ENCODE measurements at regions not wholly inside any gene's neighbourhood (a gene's known extent, or its start where the extent isn't known, plus 50 kb on each side); places are given as distances from the start of the nearest gene placed in this dataset.

DNA sequence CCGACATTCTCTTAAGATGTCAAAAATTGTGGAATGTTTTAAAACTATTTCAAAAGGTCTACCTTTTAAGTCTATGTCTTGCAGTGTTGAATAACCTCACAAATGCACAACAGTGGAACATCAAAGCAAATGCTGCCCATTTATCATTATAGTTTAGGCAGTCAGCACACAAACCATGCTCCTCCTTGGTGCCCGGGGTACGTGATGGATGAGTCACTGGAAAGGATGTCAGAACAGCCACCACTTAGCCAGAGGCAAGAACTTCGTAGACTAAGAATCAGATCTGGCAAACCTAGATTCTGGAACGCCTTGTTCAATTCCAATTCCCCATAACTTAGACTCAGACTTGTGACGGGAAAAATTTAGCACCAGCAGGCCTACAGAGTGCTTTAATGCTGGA lies 343.6 kb downstream of the FGF9 start:
- TF ChIP-seq, protein P1, sequence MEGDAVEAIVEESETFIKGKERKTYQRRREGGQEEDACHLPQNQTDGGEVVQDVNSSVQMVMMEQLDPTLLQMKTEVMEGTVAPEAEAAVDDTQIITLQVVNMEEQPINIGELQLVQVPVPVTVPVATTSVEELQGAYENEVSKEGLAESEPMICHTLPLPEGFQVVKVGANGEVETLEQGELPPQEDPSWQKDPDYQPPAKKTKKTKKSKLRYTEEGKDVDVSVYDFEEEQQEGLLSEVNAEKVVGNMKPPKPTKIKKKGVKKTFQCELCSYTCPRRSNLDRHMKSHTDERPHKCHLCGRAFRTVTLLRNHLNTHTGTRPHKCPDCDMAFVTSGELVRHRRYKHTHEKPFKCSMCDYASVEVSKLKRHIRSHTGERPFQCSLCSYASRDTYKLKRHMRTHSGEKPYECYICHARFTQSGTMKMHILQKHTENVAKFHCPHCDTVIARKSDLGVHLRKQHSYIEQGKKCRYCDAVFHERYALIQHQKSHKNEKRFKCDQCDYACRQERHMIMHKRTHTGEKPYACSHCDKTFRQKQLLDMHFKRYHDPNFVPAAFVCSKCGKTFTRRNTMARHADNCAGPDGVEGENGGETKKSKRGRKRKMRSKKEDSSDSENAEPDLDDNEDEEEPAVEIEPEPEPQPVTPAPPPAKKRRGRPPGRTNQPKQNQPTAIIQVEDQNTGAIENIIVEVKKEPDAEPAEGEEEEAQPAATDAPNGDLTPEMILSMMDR (IDR thresholded peaks at IDR 0.05): no peak
- no peak for TF ChIP-seq POLR2A (IDR thresholded peaks at IDR 0.05)

Measured in testis (tissue), 2 donors.